GM12878 (cell line): ENCODE measurements at regions not wholly inside any gene's neighbourhood (a gene's known extent, or its start where the extent isn't known, plus 50 kb on each side); places are given as distances from the start of the nearest gene placed in this dataset.

Experiments
- ATAC-seq: fragments of 200-7000 bp; cut with Tn5 transposase; 3 replicates; pipeline ENCODE4 v1.9.1; 2020; ENCODE audit warnings: mild to moderate bottlenecking, moderate library complexity
- BruUV-seq: library from RNA; stranded (reverse); fragments of 400-500 nt; replicated peaks from 2 replicates; lab custom pipeline; 2021; lab: Mats Ljungman, UMichigan
- CTCF ChIA-PET: fragments of 300-600 bp; sonication (Branson Sonifier 250); formaldehyde crosslinking; extraction: SDS; loops from one replicate; lab custom pipeline; 2021; ENCODE audit warnings: inconsistent platforms; lab: Yijun Ruan, JAX
- POLR2A ChIA-PET: fragments of 350-600 bp; formaldehyde crosslinking; extraction: SDS; loops from one replicate; lab custom pipeline; 2021; ENCODE audit warnings: inconsistent platforms; lab: Charles Lee
- RAD21 ChIA-PET: fragments of 300-600 bp; sonication (Branson Sonifier 250); formaldehyde crosslinking; loops from one replicate; lab custom pipeline; 2023; ENCODE audit warnings: antibody characterized with exemption; ENCODE audit not compliant: unreplicated experiment; lab: Charles Lee
- SMC1A ChIA-PET: fragments of 300-600 bp; sonication (Branson Sonifier 250); formaldehyde crosslinking; loops from one replicate; lab custom pipeline; 2023; ENCODE audit not compliant: unreplicated experiment, uncharacterized antibody; lab: Charles Lee
- DNase-seq: peaks from one replicate; pipeline ENCODE4 v3.0.0-alpha.2; 2011; ENCODE audit warnings: low read depth, low spot score
- FAIRE-seq: peaks from 3 replicates; lab custom pipeline; 2011; peaks lifted over from hg19 to GRCh38; lab: Jason Lieb, UNC
- H2AFZ ChIP-seq: 2 replicates; pipeline ENCODE4 v1.6.0; 2011; ENCODE audit warnings: low read depth, low read length, control low read depth; ENCODE audit not compliant: control insufficient read depth
- H3K27ac ChIP-seq: 2 replicates; pipeline ENCODE4 v1.5.1; 2011; ENCODE audit warnings: control low read depth; ENCODE audit not compliant: control insufficient read depth, insufficient read depth
- H3K27me3 ChIP-seq, 2 experiments: replicated peaks in 1 of 2; 2 replicates each; pipeline versions ENCODE4 v1.6.0 to v1.6.1; 2011; ENCODE audit warnings: low read length in 1 of 2; ENCODE audit not compliant: control insufficient read depth in 2 of 2, insufficient read depth in 2 of 2
- H3K36me3 ChIP-seq, 2 experiments: 2 replicates each; pipeline ENCODE4 v1.5.1; 2011; ENCODE audit warnings: low read length in 1 of 2; ENCODE audit not compliant: control insufficient read depth in 2 of 2, insufficient read depth in 2 of 2
- H3K4me1 ChIP-seq: 2 replicates; pipeline ENCODE4 v1.6.1; 2011; ENCODE audit warnings: mild to moderate bottlenecking, low read length, moderate library complexity, mixed read lengths; ENCODE audit not compliant: control insufficient read depth, insufficient read depth
- H3K4me2 ChIP-seq: 2 replicates; pipeline ENCODE4 v1.6.0; 2011; ENCODE audit warnings: control low read depth; ENCODE audit not compliant: control insufficient read depth, insufficient read depth
- H3K4me3 ChIP-seq: fragments of 200-600 bp; sonication (generic); 2 replicates; pipeline ENCODE4 v1.5.1; 2016
- H3K79me2 ChIP-seq: 2 replicates; pipeline ENCODE4 v1.6.0; 2011; ENCODE audit warnings: low read length; ENCODE audit not compliant: control insufficient read depth, insufficient read depth
- H3K9ac ChIP-seq: 2 replicates; pipeline ENCODE4 v1.8.0; 2011; ENCODE audit warnings: low read length, control low read depth, mixed read lengths; ENCODE audit not compliant: control insufficient read depth, insufficient read depth
- H3K9me3 ChIP-seq: replicated peaks from 3 replicates; pipeline ENCODE4 v1.5.1; 2011; ENCODE audit warnings: mild to moderate bottlenecking, low read length; ENCODE audit not compliant: control insufficient read depth, insufficient read depth
- H4K20me1 ChIP-seq: 2 replicates; pipeline ENCODE4 v1.6.0; 2011; ENCODE audit not compliant: control insufficient read depth, insufficient read depth
- CEBPZ ChIP-seq: fragments of 150-350 bp; IDR thresholded peaks from 2 replicates; pipeline ENCODE4 v1.6.1; 2016; ENCODE audit warnings: low read depth, low read length
- EZH2 ChIP-seq: IDR thresholded peaks from 2 replicates; pipeline ENCODE4 v1.6.1; 2012; ENCODE audit warnings: low read depth, mild to moderate bottlenecking, control low read depth, inconsistent platforms, low read length, borderline replicate concordance; ENCODE audit not compliant: control insufficient read depth
- HDAC6 ChIP-seq: fragments of 200-600 bp; sonication (generic); IDR thresholded peaks from one replicate; pipeline ENCODE4 v1.8.0; 2017; ENCODE audit warnings: antibody characterized with exemption; ENCODE audit not compliant: unreplicated experiment
- MEF2B ChIP-seq: fragments of 450-650 bp; IDR thresholded peaks from 2 replicates; pipeline ENCODE4 v1.6.1; 2018; ENCODE audit warnings: mild to moderate bottlenecking, moderate library complexity; ENCODE audit not compliant: partially characterized antibody, poor library complexity, severe bottlenecking
- MLLT1 ChIP-seq: fragments of 450-650 bp; IDR thresholded peaks from 2 replicates; pipeline ENCODE4 v1.6.1; 2016; ENCODE audit warnings: mild to moderate bottlenecking
- NFXL1 ChIP-seq: fragments of 450-650 bp; IDR thresholded peaks from 2 replicates; pipeline ENCODE4 v1.6.1; 2017; ENCODE audit warnings: antibody characterized with exemption, mild to moderate bottlenecking, borderline replicate concordance
- NR2C2 ChIP-seq: IDR thresholded peaks from 2 replicates; pipeline ENCODE4 v1.6.1; 2011; ENCODE audit warnings: borderline replicate concordance, low read depth; ENCODE audit not compliant: control insufficient read depth, insufficient read length
- RB1 ChIP-seq: fragments of 450-650 bp; formaldehyde crosslinking; IDR thresholded peaks from 2 replicates; pipeline ENCODE4 v1.6.1; 2017; ENCODE audit warnings: mild to moderate bottlenecking, borderline replicate concordance
- RFX5 ChIP-seq: IDR thresholded peaks from 2 replicates; pipeline ENCODE4 v1.6.1; 2011; ENCODE audit warnings: low read depth, low read length, improper control_type of control experiment
- TCF3 ChIP-seq: IDR thresholded peaks from 2 replicates; pipeline ENCODE4 v1.6.1; 2012; ENCODE audit warnings: low read depth, mild to moderate bottlenecking, low read length, borderline replicate concordance; ENCODE audit not compliant: insufficient read depth
- ZNF592 ChIP-seq: fragments of 450-650 bp; IDR thresholded peaks from 2 replicates; pipeline ENCODE4 v1.6.1; 2017; ENCODE audit warnings: mild to moderate bottlenecking, moderate library complexity
- ZNF622 ChIP-seq: fragments of 450-650 bp; IDR thresholded peaks from 2 replicates; pipeline ENCODE4 v1.6.1; 2017; ENCODE audit warnings: mild to moderate bottlenecking, inconsistent platforms
- WGBS: methylation state at CpG from one replicate; pipeline ENCODE4 v1.1.6; 2016; ENCODE audit warnings: low lambda C conversion rate; ENCODE audit not compliant: insufficient replicate concordance, insufficient coverage; ENCODE audit errors: missing lambda C conversion rate; 5-methylcytosine and 5-hydroxymethylcytosine counted together
- in situ Hi-C: fragments of 300-500 bp; cut with MboI; formaldehyde crosslinking; loops from 9 replicates; pipeline ENCODE4 v1.14.3; 2018; ENCODE audit warnings: mixed read lengths
- intact Hi-C: fragments of 100-400 bp; cut with micrococcal nuclease; formaldehyde crosslinking; loops from one replicate; pipeline ENCODE4 v1.14.2; 2022; ENCODE audit not compliant: unreplicated experiment

GRCh38 chr7:63028376-63029206, 970.1 kb upstream of the ZNF722 start:
- SMC1A ChIA-PET = no interaction called here
- POLR2A ChIA-PET = no interaction called here
- TF ChIP-seq NR2C2 = no peak
- no peak for TF ChIP-seq MEF2B
- TF ChIP-seq RB1 = no peak
- TF ChIP-seq RFX5 = no peak
- no peak for TF ChIP-seq MLLT1
- no peak for TF ChIP-seq EZH2
- no peak for TF ChIP-seq TCF3
- TF ChIP-seq HDAC6 = no peak
- no peak for TF ChIP-seq CEBPZ
- no peak for TF ChIP-seq NFXL1
- no peak for TF ChIP-seq ZNF592
- no peak for TF ChIP-seq ZNF622
- in situ Hi-C loops (no loop called here), intact Hi-C loops (no loop called here)
- no peaks in the 10 kb centered on the region for H3K36me3 ChIP-seq
- ATAC-seq = no peak
- no TSS peak for BruUV-seq
- H3K9me3 ChIP-seq = no peaks in the 10 kb centered on the region; the same call in 2 of the 3 replicates
- DNase-seq = no peak
- CTCF ChIA-PET = no interaction called here
- no peak overlapping the region for H3K4me2 ChIP-seq
- RAD21 ChIA-PET = no interaction called here
- H3K27ac ChIP-seq = no peak overlapping the region
- H4K20me1 ChIP-seq = no peaks in the 10 kb centered on the region
- no peaks in the 10 kb centered on the region for H3K4me1 ChIP-seq
- H3K4me3 ChIP-seq = no peak overlapping the region
- H2AFZ ChIP-seq = no peak overlapping the region
- no peaks in the 10 kb centered on the region for H3K79me2 ChIP-seq
- no peak for FAIRE-seq
- H3K27me3 ChIP-seq = no peaks in the 10 kb centered on the region
- H3K9ac ChIP-seq = no peak overlapping the region
- 40% methylated on average over 15 of the region's 15 CpGs for WGBS
